Right cardiac atrium (tissue), 5 donors: ENCODE measurements at regions not wholly inside any gene's neighbourhood (a gene's known extent, or its start where the extent isn't known, plus 50 kb on each side); places are given as distances from the start of the nearest gene placed in this dataset.
A peak's percentile ranks its signal among the peaks of the same experiment; 100 is the strongest.

Experiments used
- ATAC-seq, 2 donors: fragments of 200-7000 bp; cut with Tn5 transposase; one replicate each; pipeline versions ENCODE4 v1.8.0 to v1.9.1; 2020; ENCODE audit warnings: moderate library complexity in 2 of 2, mild to moderate bottlenecking in 1 of 2
- DNase-seq, 3 donors: peaks; one replicate each; pipeline ENCODE4 v3.0.0-alpha.2; 2020
- H3K27ac ChIP-seq: one replicate; pipeline ENCODE4 v1.5.1; 2013; ENCODE audit warnings: mild to moderate bottlenecking, low read length, control low read depth, moderate library complexity
- H3K27me3 ChIP-seq: one replicate; pipeline ENCODE4 v1.6.1; 2013; ENCODE audit not compliant: control insufficient read depth, insufficient read depth
- H3K4me1 ChIP-seq: one replicate; pipeline ENCODE4 v1.6.1; 2013; ENCODE audit warnings: low read length; ENCODE audit not compliant: control insufficient read depth, insufficient read depth
- H3K4me3 ChIP-seq: one replicate; pipeline ENCODE4 v1.5.1; 2013; ENCODE audit warnings: low read length, control low read depth
- H3K9me3 ChIP-seq: one replicate; pipeline ENCODE4 v1.6.1; 2013; ENCODE audit warnings: low read length; ENCODE audit not compliant: control insufficient read depth
- WGBS: extraction: QIAGEN DNeasy Blood & Tissue Kit; methylation state at CpG from one replicate; pipeline ENCODE4 v1.1.7; 2013; 5-methylcytosine and 5-hydroxymethylcytosine counted together
- intact Hi-C, 4 donors: fragments of 100-400 bp; cut with DNase I; formaldehyde crosslinking; loops; one replicate each; pipeline versions ENCODE4 v1.11.0 to v1.14.0; 2022 to 2023
- donor health status: healthy with polysubstance abuse.
- donor health status: DM: no; HTN: yes; CAD: no.
- donor health status: DM: no; HTN: no; CAD: no.
- donor health status: DM: no; HTN: yes; CAD: no; lungs with severe emphysema.
- donor health status: DM: yes; HTN: yes; CAD: no.

GRCh38 chr5:63154476-63155309 is 576.1 kb downstream of the LRRC70 start:
- 78% methylated on average over 10 of the region's 10 CpGs for WGBS
- intact Hi-C loops = no loop called here
- no peaks in the 10 kb centered on the region for H3K4me1 ChIP-seq
- H3K4me3 ChIP-seq = no peak overlapping the region
- H3K9me3 ChIP-seq = no peaks in the 10 kb centered on the region
- ATAC-seq (no peak), DNase-seq (no peak)
- no peak overlapping the region for H3K27ac ChIP-seq
- H3K27me3 ChIP-seq = no peaks in the 10 kb centered on the region

- intact Hi-C loops = no loop called here
- ATAC-seq = no peak
- Histone ChIP-seq H3K27me3 (no peaks in the 10 kb centered on the region), H3K4me3 (no peak overlapping the region), H3K9me3 (no peaks in the 10 kb centered on the region), H3K27ac (no peak overlapping the region), H3K4me1 (no peaks in the 10 kb centered on the region)
- 42% methylated on average over 1 of the region's 1 CpG for WGBS
- no peak for DNase-seq
These were observed 574.3 kb downstream of the LRRC70 start for GRCh38 chr5:63152871-63153270.

- no peak overlapping the region for H3K4me3 ChIP-seq
- H3K4me1 ChIP-seq = no peaks in the 10 kb centered on the region
- 59% methylated on average over 2 of the region's 2 CpGs for WGBS
- ATAC-seq (peak; percentile 50 to 76), DNase-seq (peak; percentile 37 to 64 (median 52))
- no peaks in the 10 kb centered on the region for H3K27me3 ChIP-seq
- H3K27ac ChIP-seq = no peak overlapping the region
- no peaks in the 10 kb centered on the region for H3K9me3 ChIP-seq
- intact Hi-C loops = no loop called here
These were observed 566.5 kb downstream of the LRRC70 start for GRCh38 chr5:63145167-63145566.

- Histone ChIP-seq H3K4me1 (no peaks in the 10 kb centered on the region), H3K27ac (no peak overlapping the region), H3K27me3 (no peaks in the 10 kb centered on the region), H3K9me3 (no peaks in the 10 kb centered on the region), H3K4me3 (no peak overlapping the region)
- intact Hi-C loops = no loop called here
- DNase-seq = no peak
- no peak for ATAC-seq
These were observed 563.0 kb downstream of the LRRC70 start for GRCh38 chr5:63141591-63141990.

- 52% methylated on average over 4 of the region's 4 CpGs for WGBS
- Histone ChIP-seq H3K4me3 (no peak overlapping the region), H3K27me3 (no peaks in the 10 kb centered on the region), H3K9me3 (no peaks in the 10 kb centered on the region), H3K27ac (no peak overlapping the region), H3K4me1 (no peaks in the 10 kb centered on the region)
- peak in 1 of 2 donors; percentile 50 for ATAC-seq
- no peak for DNase-seq
- intact Hi-C loops = no loop called here
These were observed 556.7 kb downstream of the LRRC70 start for GRCh38 chr5:63135291-63135690.

GRCh38 chr5:63131626-63132285 is 553.1 kb downstream of the LRRC70 start:
- H3K27ac ChIP-seq = no peak overlapping the region
- H3K4me1 ChIP-seq = no peaks in the 10 kb centered on the region
- intact Hi-C loops = no loop called here
- 93% methylated on average over 3 of the region's 3 CpGs for WGBS
- no peak overlapping the region for H3K4me3 ChIP-seq
- H3K9me3 ChIP-seq = no peaks in the 10 kb centered on the region
- ATAC-seq = no peak
- no peaks in the 10 kb centered on the region for H3K27me3 ChIP-seq
- DNase-seq = no peak

- H3K27ac ChIP-seq = no peak overlapping the region
- no peak overlapping the region for H3K4me3 ChIP-seq
- H3K9me3 ChIP-seq = no peaks in the 10 kb centered on the region
- H3K27me3 ChIP-seq = no peaks in the 10 kb centered on the region
- H3K4me1 ChIP-seq = no peaks in the 10 kb centered on the region
- DNase-seq (no peak), ATAC-seq (no peak)
- WGBS = 88% methylated on average over 1 of the region's 1 CpG
- intact Hi-C loops = no loop called here
These were observed 550.1 kb downstream of the LRRC70 start for GRCh38 chr5:63128761-63129160.

- WGBS = 47% methylated on average over 2 of the region's 2 CpGs
- no peak overlapping the region for H3K27ac ChIP-seq
- intact Hi-C loops = no loop called here
- H3K27me3 ChIP-seq = no peaks in the 10 kb centered on the region
- no peaks in the 10 kb centered on the region for H3K9me3 ChIP-seq
- H3K4me1 ChIP-seq = no peaks in the 10 kb centered on the region
- ATAC-seq (no peak), DNase-seq (no peak)
- H3K4me3 ChIP-seq = no peak overlapping the region
These were observed 549.4 kb downstream of the LRRC70 start for GRCh38 chr5:63128018-63128417.

GRCh38 chr5:63127054-63127453 is 548.4 kb downstream of the LRRC70 start:
- Histone ChIP-seq H3K27me3 (no peaks in the 10 kb centered on the region), H3K4me3 (no peak overlapping the region), H3K4me1 (no peaks in the 10 kb centered on the region), H3K27ac (no peak overlapping the region), H3K9me3 (no peaks in the 10 kb centered on the region)
- DNase-seq (no peak), ATAC-seq (no peak)
- WGBS = 86% methylated on average over 2 of the region's 2 CpGs
- intact Hi-C loops = no loop called here

GRCh38 chr5:63125862-63126261 is 547.2 kb downstream of the LRRC70 start:
- Histone ChIP-seq H3K9me3 (no peaks in the 10 kb centered on the region), H3K27ac (no peak overlapping the region), H3K27me3 (no peaks in the 10 kb centered on the region), H3K4me3 (no peak overlapping the region), H3K4me1 (no peaks in the 10 kb centered on the region)
- WGBS = 18% methylated on average over 2 of the region's 2 CpGs
- intact Hi-C loops = no loop called here
- DNase-seq = no peak
- peak in 1 of 2 donors; percentile 28 for ATAC-seq

- H3K9me3 ChIP-seq = no peaks in the 10 kb centered on the region
- H3K4me3 ChIP-seq = no peak overlapping the region
- no peaks in the 10 kb centered on the region for H3K4me1 ChIP-seq
- no peak for DNase-seq
- no peaks in the 10 kb centered on the region for H3K27me3 ChIP-seq
- intact Hi-C loops = no loop called here
- ATAC-seq = no peak
- no peak overlapping the region for H3K27ac ChIP-seq
These were observed 546.8 kb downstream of the LRRC70 start for GRCh38 chr5:63125392-63125791.
